Heart left ventricle (tissue), 16 donors: ENCODE measurements at regions not wholly inside any gene's neighbourhood (a gene's known extent, or its start where the extent isn't known, plus 50 kb on each side); places are given as distances from the start of the nearest gene placed in this dataset.

Experiments used
- ATAC-seq, 4 donors: fragments of 200-7000 bp; cut with Tn5 transposase; one replicate each; pipeline ENCODE4 v1.9.1; 2020 to 2022; ENCODE audit warnings: moderate library complexity in 4 of 4, mild to moderate bottlenecking in 3 of 4, moderate number of reproducible peaks in 1 of 4
- DNase-seq, 5 donors: peaks; one replicate each; pipeline ENCODE4 v3.0.0-alpha.2; 2020
- H3K27ac ChIP-seq, 12 donors: fragments of 200-600 bp; sonication (generic) in 4 of 12; one replicate each; pipeline versions ENCODE4 v1.5.0 to v1.8.0; 2016 to 2022; ENCODE audit warnings: mild to moderate bottlenecking in 2 of 12
- H3K27me3 ChIP-seq, 9 donors: fragments of 200-600 bp; sonication (generic) in 2 of 9; one replicate each; pipeline versions ENCODE4 v1.5.1 to v1.8.0; 2016 to 2022; ENCODE audit warnings: mild to moderate bottlenecking in 3 of 9
- H3K36me3 ChIP-seq, 9 donors: fragments of 200-600 bp; sonication (generic) in 2 of 9; one replicate each; pipeline versions ENCODE4 v1.5.0 to v1.8.0; 2018 to 2022; ENCODE audit warnings: mild to moderate bottlenecking in 2 of 9
- H3K4me1 ChIP-seq, 12 donors: fragments of 200-600 bp; sonication (generic) in 4 of 12; one replicate each; pipeline versions ENCODE4 v1.5.0 to v1.8.0; 2016 to 2022; ENCODE audit warnings: mild to moderate bottlenecking in 3 of 12
- H3K4me3 ChIP-seq, 12 donors: fragments of 200-600 bp; sonication (generic) in 4 of 12; one replicate each; pipeline versions ENCODE4 v1.5.0 to v1.8.0; 2017 to 2022; ENCODE audit warnings: mild to moderate bottlenecking in 9 of 12, moderate library complexity in 4 of 12
- H3K9me3 ChIP-seq, 12 donors: fragments of 200-600 bp; sonication (generic) in 4 of 12; one replicate each; pipeline versions ENCODE4 v1.5.0 to v1.8.0; 2016 to 2022; ENCODE audit warnings: mild to moderate bottlenecking in 1 of 12
- CTCF ChIP-seq, 12 donors: fragments of 200-600 bp; sonication (generic) in 4 of 12; IDR thresholded peaks; one replicate each; pipeline versions ENCODE4 v1.5.0 to v1.8.0; 2018 to 2022; ENCODE audit warnings: antibody characterized with exemption in 12 of 12, mild to moderate bottlenecking in 5 of 12
- POLR2A ChIP-seq, 2 donors: fragments of 450-650 bp; IDR thresholded peaks; one replicate each; pipeline ENCODE4 v1.6.1; 2017; ENCODE audit warnings: antibody characterized with exemption in 2 of 2, mild to moderate bottlenecking in 2 of 2, moderate library complexity in 2 of 2
- WGBS, 4 donors: extraction: QIAGEN DNeasy Blood & Tissue Kit in 2 of 4; methylation state at CpG; one replicate each; pipeline versions ENCODE4 v1.1.5 to v1.1.7; 2013 to 2018; 5-methylcytosine and 5-hydroxymethylcytosine counted together
- intact Hi-C, 10 donors: fragments of 100-400 bp; cut with DNase I; formaldehyde crosslinking; loops; one replicate each; pipeline versions ENCODE4 v1.11.1 to v1.14.2; 2022
- donor health status: ischemic (EF 13 %, LVEDD 7.1; RV severe dilation, severe dysfunction).
- donor health status: healthy with polysubstance abuse.
- donor health status: DM: no; HTN: yes; CAD: no.
- donor health status: DM: no; HTN: no; CAD: no.
- donor health status: ischemic (EF 25% LVEDD 6.9; RV normal size, moderate dysfunction).
- donor health status: ischemic (EF 25% LVEDD 5.7; RV mildly dilated, moderate dysfunction).
- donor health status: healthy.
- donor health status: DM: yes; HTN: yes; CAD: no.
- donor health status: ischemic (EF 35%, LVEDD 5.7; RV mildly dilated, moderate dysfunction).
- donor health status: nonischemic (EF 11% LVEDD 7.7; RV severe dilation, severe dysfunction).
- donor health status: DM: yes; HTN: yes; CAD: no.
- donor health status: PGD.
- donor health status: ischemic (EF 29% LVEDD 5.4; RV normal size, mild dysfunction).
- donor health status: nonischemic (EF 23%, LVEDD 6.1; RV moderate dilation, normal function).

DNA sequence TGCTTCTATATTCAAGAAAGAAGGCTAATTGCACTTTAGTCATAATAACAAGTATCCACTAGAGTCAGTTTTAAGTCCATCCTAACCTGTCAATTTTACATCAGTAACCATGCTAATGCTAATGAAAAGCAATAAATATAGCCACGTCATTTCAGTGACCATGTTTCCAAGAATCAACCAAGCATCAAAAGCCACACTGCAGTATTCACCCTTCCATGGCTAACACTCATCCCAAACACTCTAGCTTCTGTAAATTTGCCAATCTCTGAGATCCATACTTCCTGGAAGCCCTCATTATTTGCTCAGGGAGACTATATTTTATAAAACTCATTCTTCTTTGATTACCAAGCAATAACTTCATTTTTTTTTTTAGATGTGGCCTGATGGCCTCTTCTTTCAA is 712.0 kb downstream of the CETN3 start:
- WGBS, 4 donors: 86 to 92% (median 89%) methylated on average over 1 of the region's 1 CpG
- H3K9me3 ChIP-seq: no peaks in the 10 kb centered on the region
- no peak for DNase-seq
- no peaks in the 10 kb centered on the region for H3K27me3 ChIP-seq
- H3K27ac ChIP-seq: no peak overlapping the region
- TF ChIP-seq CTCF (IDR thresholded peaks at IDR 0.05) (no peak), POLR2A (IDR thresholded peaks at IDR 0.05) (no peak)
- no peak for ATAC-seq
- intact Hi-C loops: no loop called here
- H3K4me1 ChIP-seq: no peaks in the 10 kb centered on the region
- no peak overlapping the region for H3K4me3 ChIP-seq
- H3K36me3 ChIP-seq: no peaks in the 10 kb centered on the region

- no peak for ATAC-seq
- Histone ChIP-seq H3K4me1 (no peaks in the 10 kb centered on the region), H3K27ac (no peak overlapping the region), H3K9me3 (no peaks in the 10 kb centered on the region), H3K27me3 (no peaks in the 10 kb centered on the region), H3K4me3 (no peak overlapping the region), H3K36me3 (no peaks in the 10 kb centered on the region)
- DNase-seq: no peak
- intact Hi-C loops: no loop called here
- 74 to 83% (median 79%) methylated on average over 1 of the region's 1 CpG for WGBS, 4 donors
- no peak for TF ChIP-seq POLR2A (IDR thresholded peaks at IDR 0.05)
- no peak for TF ChIP-seq CTCF (IDR thresholded peaks at IDR 0.05)
Observed at GRCh38 chr5:89695371-89695770, 714.2 kb downstream of the CETN3 start.

DNA sequence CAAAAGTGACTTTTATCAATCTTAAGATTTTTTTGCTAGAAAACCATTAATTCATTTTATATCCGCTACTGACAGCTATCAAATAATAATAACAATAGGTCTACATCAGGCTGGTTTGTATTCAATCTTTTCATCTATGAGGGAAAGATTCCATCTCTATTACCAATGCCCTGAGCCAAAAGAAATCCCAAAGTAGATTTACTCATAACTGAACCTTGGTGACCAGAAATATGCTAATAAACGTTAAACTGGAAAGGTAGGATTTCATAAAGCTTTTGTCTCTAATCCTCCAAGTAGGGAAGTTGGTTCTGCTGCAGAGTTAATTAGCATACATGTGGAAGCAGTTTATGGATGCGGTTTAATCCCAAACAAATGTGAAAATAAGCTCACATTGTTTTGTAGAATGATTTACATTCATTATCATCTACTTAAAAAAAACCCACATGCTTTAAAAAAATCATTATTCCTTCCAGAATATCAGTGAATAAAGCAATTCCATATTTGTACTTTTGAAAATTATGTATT is 715.5 kb downstream of the CETN3 start:
- Histone ChIP-seq H3K4me3 (no peak overlapping the region), H3K4me1 (no peaks in the 10 kb centered on the region), H3K36me3 (no peaks in the 10 kb centered on the region), H3K27me3 (no peaks in the 10 kb centered on the region), H3K9me3 (no peaks in the 10 kb centered on the region), H3K27ac (no peak overlapping the region)
- ATAC-seq (no peak), DNase-seq (no peak)
- TF ChIP-seq CTCF (IDR thresholded peaks at IDR 0.05) (no peak), POLR2A (IDR thresholded peaks at IDR 0.05) (no peak)
- intact Hi-C loops: no loop called here
- 76 to 84% (median 79%) methylated on average over 3 of the region's 3 CpGs for WGBS, 4 donors

GRCh38 chr5:89690331-89690730 is 719.2 kb downstream of the CETN3 start:
- intact Hi-C loops: no loop called here
- 87 to 93% (median 89%) methylated on average over 1 of the region's 1 CpG for WGBS, 4 donors
- Histone ChIP-seq H3K27ac (no peak overlapping the region), H3K4me3 (no peak overlapping the region), H3K9me3 (no peaks in the 10 kb centered on the region), H3K36me3 (no peaks in the 10 kb centered on the region), H3K27me3 (no peaks in the 10 kb centered on the region), H3K4me1 (no peaks in the 10 kb centered on the region)
- ATAC-seq (no peak), DNase-seq (no peak)
- TF ChIP-seq CTCF (IDR thresholded peaks at IDR 0.05) (no peak), POLR2A (IDR thresholded peaks at IDR 0.05) (no peak)
